ENCODE measurements at regions not wholly inside any gene's neighbourhood (a gene's known extent, or its start where the extent isn't known, plus 50 kb on each side); places are given as distances from the start of the nearest gene placed in this dataset.
"Not testable (repeated sequence)": the region's sequence is repeated elsewhere in the genome, so short reads cannot be mapped to it uniquely, and the experiment has no call there.

- DNase-seq, result no peak
These were observed 445.8 kb upstream of the ZP4 start for GRCh38 chr1:238336531-238336930.

GRCh38 chr1:238334170-238334569, 443.4 kb upstream of the ZP4 start:
- no peak for DNase-seq

DNA sequence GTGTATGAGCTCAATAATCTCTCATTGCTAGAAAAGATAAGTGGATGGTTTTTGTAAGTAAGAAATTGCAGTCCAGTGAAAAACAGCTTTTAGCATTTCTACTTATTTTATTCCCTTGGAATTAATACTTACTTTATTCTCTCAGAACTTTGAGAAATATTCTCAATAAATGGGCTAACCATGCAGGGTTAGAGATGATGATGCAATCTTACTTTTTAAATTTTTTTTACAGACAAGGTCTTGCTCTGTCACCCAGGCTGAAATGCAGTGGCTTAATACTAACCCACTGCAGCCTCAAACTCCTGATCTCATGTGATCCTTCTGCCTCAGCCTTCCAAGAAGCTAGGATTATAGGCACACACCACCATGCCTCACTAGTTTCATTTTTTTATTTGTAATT, 440.8 kb upstream of the ZP4 start:
- no peak for DNase-seq

- no peak for DNase-seq
These were observed 438.9 kb upstream of the ZP4 start for GRCh38 chr1:238329671-238330070.

DNA sequence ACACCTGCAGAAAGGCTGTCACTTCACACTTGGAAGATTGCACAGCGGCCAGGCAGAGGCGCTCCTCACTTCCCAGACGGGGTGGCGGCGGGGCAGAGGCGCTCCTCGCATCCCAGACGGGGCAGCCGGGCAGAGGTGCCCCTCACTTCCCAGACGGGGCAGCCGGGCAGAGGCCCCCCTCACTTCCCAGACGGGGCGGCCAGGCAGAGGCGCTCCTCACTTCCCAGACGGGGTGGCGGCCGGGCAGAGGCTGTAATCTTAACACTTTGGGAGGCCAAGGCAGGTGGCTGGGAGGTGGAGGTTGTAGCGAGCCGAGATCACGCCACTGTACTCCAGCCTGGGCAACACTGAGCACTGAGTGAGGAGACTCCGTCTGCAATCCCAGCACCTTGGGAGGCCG, 436.3 kb upstream of the ZP4 start:
- not testable (repeated sequence) for DNase-seq

GRCh38 chr1:238326479-238326878, 435.8 kb upstream of the ZP4 start:
- not testable (repeated sequence) for DNase-seq

GRCh38 chr1:238324211-238324864, 433.6 kb upstream of the ZP4 start:
- no peak for DNase-seq

DNA sequence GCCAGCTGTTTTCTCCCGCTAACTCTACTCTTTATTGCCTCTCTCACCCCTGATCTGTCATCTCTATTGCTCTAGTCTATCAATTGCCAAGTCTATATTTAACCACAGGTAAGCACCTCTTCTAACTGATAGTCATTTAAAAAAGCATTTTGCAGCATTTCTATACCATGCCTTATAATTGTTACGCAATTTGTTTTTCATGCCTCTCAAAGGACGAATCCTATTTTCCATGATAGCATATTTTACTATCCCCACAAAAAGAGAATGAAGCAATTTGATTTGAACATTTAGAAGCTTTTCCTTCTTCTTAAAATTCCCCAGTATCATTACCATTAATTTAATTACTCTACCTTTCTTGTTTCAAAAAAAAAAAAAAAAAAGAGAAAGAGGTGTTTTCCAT, 432.8 kb upstream of the ZP4 start:
- no peak for DNase-seq

DNA sequence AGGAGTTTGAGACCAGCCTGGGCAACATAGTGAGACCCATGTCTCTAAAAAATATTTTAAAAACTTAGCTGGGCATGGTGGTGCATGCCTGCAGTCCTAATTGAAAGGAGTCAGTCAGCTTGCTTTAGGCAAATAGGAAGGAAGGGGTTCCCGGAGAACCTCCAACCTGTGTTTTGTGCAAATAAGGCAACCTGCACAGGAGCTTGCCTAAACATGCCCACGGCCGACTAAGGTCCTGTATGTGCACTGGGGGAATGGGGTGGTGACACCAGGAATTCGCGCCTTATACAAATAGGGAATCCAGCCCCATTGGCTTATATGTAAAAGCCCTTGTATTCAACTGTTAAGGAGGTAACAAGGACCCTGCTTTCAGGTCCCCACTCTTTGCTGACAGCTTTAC, 429.2 kb upstream of the ZP4 start:
- DNase-seq, result no peak

GRCh38 chr1:238318294-238319110, 427.8 kb upstream of the ZP4 start:
- no peak for DNase-seq

- DNase-seq, result no peak
These were observed 422.2 kb upstream of the ZP4 start for GRCh38 chr1:238312969-238313368.

GRCh38 chr1:238306411-238306810, 415.7 kb upstream of the ZP4 start:
- DNase-seq, result no peak

GRCh38 chr1:238302646-238303045, 411.9 kb upstream of the ZP4 start:
- no peak for DNase-seq

DNA sequence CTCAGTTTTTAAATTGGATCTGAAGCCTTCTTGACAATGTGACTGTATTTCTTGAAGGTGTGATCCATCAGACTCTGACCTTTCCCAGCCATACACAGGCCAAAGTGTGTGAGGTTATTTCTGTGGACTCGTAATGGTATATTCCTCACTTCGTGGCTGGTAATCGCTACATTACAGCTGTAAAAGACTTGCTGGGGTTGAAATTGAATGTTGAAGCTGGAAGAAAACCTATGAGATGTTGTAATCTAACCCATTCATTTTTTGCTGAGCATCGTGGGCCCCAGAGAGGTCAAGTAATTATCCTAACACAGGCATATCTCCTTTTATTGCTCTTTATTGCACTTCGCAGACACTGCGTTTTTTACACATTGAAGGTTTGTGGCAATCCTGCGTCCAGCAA, 405.6 kb upstream of the ZP4 start:
- no peak for DNase-seq

DNA sequence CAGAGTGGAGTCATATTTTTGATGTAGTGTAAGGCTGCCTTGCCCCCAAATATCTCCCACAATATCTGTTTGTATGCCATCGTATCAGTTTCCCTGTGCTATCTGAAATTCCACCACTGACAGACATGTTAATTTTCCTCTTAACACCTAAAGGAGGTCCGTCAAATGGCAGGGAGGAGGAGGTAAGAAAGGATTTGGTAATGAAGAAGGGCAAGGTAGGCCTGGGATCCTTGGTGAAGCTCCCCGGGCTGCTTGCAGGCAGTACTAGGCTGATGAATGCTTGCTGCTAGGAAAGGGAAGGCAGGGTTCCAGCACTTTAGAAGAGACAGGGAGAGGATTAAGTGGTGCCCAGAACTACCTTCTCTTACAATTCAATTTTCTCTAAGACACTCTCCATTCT, 402.4 kb upstream of the ZP4 start:
- no peak for DNase-seq

GRCh38 chr1:238281418-238281817, 390.7 kb upstream of the ZP4 start:
- DNase-seq, result no peak

DNA sequence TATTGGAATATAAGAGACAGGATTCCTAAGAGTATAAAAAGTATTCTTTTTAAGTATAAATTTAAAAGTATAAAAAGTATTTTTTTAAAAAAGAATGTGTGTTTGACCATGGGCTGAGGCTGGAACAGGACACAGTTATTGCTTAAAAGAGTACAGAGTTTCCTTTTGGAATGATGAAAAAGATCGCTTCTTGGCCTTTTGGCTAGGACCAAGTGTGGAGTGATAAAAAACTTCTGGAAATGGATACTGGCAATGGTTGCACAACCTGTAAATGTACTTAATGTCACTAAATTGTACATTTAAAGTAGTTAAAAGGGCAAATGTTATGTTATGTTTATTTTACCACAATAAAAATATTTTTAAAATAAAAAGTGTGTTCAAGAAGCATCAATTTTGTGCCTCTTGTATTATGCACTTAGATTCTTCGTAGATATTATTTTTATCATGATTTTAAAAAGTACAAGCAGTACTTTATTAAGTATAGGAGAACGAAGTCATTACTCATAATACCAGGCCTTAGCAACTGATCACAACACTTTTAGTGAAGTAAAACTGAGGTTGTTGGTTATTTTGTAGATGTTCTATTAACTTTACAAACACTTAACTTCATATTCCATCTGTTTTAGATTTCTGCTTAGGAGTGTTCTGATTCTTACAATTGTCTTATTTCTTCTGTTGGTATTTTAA, 389.1 kb upstream of the ZP4 start:
- no peak for DNase-seq

DNA sequence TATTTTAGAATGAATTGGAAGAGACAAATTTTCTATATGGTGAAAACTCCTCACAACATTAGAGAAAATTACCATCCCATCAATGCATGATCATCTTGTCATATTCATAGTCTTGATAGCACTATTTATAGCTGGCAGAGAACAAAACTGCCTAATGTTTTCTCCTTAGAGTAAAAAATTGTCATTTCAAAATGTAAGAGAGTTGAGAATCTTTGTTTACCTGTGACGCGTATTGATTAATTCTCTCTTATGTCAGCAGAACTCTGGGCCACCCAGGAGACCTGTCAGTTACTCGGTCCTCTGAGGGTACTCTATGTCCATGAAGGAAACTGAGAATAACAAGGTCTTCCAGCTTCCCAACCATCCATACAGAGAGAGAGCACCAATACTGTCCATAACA, 381.4 kb upstream of the ZP4 start:
- DNase-seq, result no peak

- DNase-seq, result no peak
These were observed 375.1 kb upstream of the ZP4 start for GRCh38 chr1:238265866-238266265.

- no peak for DNase-seq
These were observed 374.2 kb upstream of the ZP4 start for GRCh38 chr1:238264951-238265350.

- DNase-seq, result no peak
These were observed 367.8 kb upstream of the ZP4 start for GRCh38 chr1:238258510-238258909.

DNA sequence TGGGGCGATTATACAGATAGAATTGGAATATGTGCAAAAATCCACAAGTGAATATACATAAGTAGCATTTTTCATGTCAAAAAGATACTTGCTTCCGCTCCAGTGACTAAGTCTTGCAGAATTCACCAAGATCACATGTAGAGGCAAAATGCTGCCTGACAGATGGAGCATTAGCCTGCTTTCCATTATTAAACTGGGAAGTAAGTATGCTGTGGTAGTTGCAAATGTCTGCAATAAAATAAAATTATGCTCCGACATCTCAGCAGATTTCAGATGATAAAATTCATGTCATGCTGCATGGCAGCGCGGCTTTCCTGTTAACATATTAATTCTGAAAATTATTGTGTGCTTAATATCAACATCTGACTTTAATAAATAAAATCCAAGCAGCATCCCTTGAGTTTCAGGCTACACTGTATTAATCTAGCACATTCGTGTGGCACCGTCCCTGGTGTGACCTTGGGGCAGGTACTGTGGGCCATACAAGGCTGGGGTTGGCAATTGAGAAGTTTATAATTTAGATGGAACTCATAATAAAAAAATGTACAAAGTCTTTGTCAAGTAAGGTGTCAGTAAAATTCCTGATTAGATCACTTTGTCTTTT, 366.4 kb upstream of the ZP4 start:
- DNase-seq, result peak in 1 of 2 experiments; percentile 39

DNA sequence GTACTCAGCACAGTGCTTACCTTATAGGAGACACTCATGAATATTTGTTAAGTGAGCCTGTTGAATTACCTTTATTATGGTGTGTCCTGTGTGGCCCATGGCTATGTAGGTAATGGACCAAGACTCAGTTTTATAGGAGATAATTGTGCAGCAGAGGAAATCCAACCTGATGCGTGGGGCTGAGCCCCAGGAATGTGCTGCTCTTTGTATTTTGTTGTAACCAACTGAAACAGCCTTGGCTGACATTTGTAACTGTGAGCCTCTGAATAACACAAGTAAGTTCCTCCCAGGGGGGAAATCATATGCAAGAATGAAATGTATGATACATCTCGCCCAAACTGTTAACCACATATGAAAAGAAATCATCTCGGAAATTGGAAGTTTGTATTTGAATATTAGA, 364.2 kb upstream of the ZP4 start:
- no peak for DNase-seq
